ENCODE measurements at regions not wholly inside any gene's neighbourhood (a gene's known extent, or its start where the extent isn't known, plus 50 kb on each side); places are given as distances from the start of the nearest gene placed in this dataset.

DNA sequence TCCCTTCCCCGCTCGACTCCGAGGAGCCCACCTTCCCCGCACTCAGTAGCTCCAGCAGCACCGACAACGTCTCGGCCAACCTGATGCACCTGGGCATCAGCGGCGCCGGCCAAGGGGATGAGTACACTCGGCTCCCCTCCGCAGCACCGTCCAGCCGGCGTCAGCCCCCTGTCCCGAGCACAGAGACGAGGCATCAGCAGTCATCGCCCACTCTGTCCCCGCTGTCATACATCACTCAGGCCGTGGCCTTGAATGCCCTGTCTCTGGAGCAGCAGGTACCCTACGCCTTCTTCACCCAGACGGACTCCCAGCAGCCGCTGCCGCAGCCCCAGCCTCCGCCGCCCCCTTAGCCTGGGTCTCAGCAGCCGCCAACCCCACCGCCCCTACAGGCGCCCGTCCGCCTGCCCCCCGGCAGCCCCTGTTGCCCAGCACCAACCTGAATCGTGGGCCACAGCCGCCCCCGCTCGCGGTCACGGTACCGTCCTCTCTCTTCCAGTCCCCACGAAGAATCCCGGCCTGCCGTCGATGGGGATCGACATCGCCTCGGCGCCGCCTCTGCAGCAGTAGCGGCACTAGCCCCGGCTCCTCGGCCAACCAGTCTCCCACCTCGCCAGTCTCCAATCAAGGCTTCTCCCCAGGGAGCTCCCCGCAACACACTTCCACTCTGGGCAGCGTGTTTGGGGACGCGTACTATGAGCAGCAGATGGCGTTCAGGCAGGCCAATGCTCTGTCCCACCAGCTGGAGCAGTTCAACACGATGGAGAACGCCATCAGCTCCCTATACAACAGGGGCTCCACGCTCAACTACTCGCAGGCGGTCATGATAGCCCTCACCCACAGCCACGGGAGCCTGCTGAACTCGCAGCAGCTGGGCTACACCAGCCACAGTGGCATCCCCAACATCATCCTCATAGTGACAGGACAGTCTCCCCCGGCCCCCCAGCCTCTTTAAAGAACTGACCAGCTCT lies 1195.9 kb upstream of the CHAC2 start:
- intact Hi-C loops (cut with micrococcal nuclease) = no loop called here
- POLR2A ChIA-PET = interaction anchor here (0.6 kb wide), 1 partner anchor 49 kb away, joined by 3 read pairs; no protein-coding TSS in a partner anchor
- no peak overlapping the region for H3K27ac Mint-ChIP-seq (ENCODE audit: low read depth, unreplicated experiment)

GRCh38 chr2:52570716-52571115 lies 1196.9 kb upstream of the CHAC2 start:
- intact Hi-C loops (cut with micrococcal nuclease) = no loop called here
- DNase-seq (ENCODE audit: unreplicated experiment) = no peak
- ChIA-PET CTCF (interaction anchor here (0.6 kb wide), 1 partner anchor 102 kb away, joined by 3 read pairs; no protein-coding TSS in a partner anchor), POLR2A (no interaction called here)
- no TSS peak for BruUV-seq (replicated peaks)
- Mint-ChIP-seq H3K36me3 (ENCODE audit: insufficient read depth, unreplicated experiment) (peaks cover 7% of the 10 kb centered on the region), H3K9me3 (ENCODE audit: unreplicated experiment) (peaks cover 18% of the 10 kb centered on the region), H3K4me3 (ENCODE audit: unreplicated experiment) (no peak overlapping the region), H3K27me3 (ENCODE audit: insufficient read depth, unreplicated experiment) (no peaks in the 10 kb centered on the region), H3K4me1 (ENCODE audit: insufficient read depth, unreplicated experiment) (no peaks in the 10 kb centered on the region), H3K27ac (ENCODE audit: low read depth, unreplicated experiment) (no peak overlapping the region)
- TF ChIP-seq, protein P1, sequence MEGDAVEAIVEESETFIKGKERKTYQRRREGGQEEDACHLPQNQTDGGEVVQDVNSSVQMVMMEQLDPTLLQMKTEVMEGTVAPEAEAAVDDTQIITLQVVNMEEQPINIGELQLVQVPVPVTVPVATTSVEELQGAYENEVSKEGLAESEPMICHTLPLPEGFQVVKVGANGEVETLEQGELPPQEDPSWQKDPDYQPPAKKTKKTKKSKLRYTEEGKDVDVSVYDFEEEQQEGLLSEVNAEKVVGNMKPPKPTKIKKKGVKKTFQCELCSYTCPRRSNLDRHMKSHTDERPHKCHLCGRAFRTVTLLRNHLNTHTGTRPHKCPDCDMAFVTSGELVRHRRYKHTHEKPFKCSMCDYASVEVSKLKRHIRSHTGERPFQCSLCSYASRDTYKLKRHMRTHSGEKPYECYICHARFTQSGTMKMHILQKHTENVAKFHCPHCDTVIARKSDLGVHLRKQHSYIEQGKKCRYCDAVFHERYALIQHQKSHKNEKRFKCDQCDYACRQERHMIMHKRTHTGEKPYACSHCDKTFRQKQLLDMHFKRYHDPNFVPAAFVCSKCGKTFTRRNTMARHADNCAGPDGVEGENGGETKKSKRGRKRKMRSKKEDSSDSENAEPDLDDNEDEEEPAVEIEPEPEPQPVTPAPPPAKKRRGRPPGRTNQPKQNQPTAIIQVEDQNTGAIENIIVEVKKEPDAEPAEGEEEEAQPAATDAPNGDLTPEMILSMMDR (IDR thresholded peaks at IDR 0.05; ENCODE audit: unreplicated experiment) = no peak

More for the DNA sequence above, 1195.9 kb upstream of the CHAC2 start:
- H3K4me3 Mint-ChIP-seq (ENCODE audit: unreplicated experiment) = no peak overlapping the region
- H3K36me3 Mint-ChIP-seq (ENCODE audit: insufficient read depth, unreplicated experiment) = no peaks in the 10 kb centered on the region
- no peaks in the 10 kb centered on the region for H3K27me3 Mint-ChIP-seq (ENCODE audit: insufficient read depth, unreplicated experiment)
- no peak for DNase-seq (ENCODE audit: unreplicated experiment)
- CTCF ChIA-PET = no interaction called here
- no TSS peak for BruUV-seq (replicated peaks)
- no peaks in the 10 kb centered on the region for H3K4me1 Mint-ChIP-seq (ENCODE audit: insufficient read depth, unreplicated experiment)
- peaks cover 18% of the 10 kb centered on the region for H3K9me3 Mint-ChIP-seq (ENCODE audit: unreplicated experiment)
- TF ChIP-seq, protein P1 (IDR thresholded peaks at IDR 0.05; ENCODE audit: unreplicated experiment) = no peak

DNA sequence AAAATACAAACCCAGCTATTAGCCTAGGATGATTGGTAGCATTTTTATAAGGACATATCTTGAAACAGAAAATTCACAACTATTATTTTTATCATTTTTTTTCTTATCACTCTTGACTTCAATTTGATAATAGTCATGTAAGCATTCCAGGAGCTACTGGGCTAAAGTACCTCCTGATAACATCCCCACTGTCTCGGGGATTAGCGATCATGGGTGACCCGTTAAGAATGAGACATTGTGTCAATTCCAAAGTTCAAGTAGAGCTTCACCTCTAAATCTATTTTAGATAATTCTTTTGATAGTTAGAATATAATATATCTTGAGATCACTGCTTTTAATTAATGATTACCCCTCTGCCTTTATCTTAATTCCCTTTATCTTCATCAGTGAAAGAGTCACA lies 1204.5 kb upstream of the CHAC2 start:
- H3K4me3 Mint-ChIP-seq (ENCODE audit: unreplicated experiment) = no peak overlapping the region
- intact Hi-C loops (cut with micrococcal nuclease) = no loop called here
- no peaks in the 10 kb centered on the region for H3K27me3 Mint-ChIP-seq (ENCODE audit: insufficient read depth, unreplicated experiment)
- ChIA-PET CTCF (no interaction called here), POLR2A (no interaction called here)
- peaks cover 7% of the 10 kb centered on the region for H3K36me3 Mint-ChIP-seq (ENCODE audit: insufficient read depth, unreplicated experiment)
- DNase-seq (ENCODE audit: unreplicated experiment) = no peak
- TF ChIP-seq, protein P1 (IDR thresholded peaks at IDR 0.05; ENCODE audit: unreplicated experiment) = no peak
- BruUV-seq (replicated peaks) = no TSS peak
- H3K4me1 Mint-ChIP-seq (ENCODE audit: insufficient read depth, unreplicated experiment) = no peaks in the 10 kb centered on the region
- no peak overlapping the region for H3K27ac Mint-ChIP-seq (ENCODE audit: low read depth, unreplicated experiment)
- H3K9me3 Mint-ChIP-seq (ENCODE audit: unreplicated experiment) = no peaks in the 10 kb centered on the region

DNA sequence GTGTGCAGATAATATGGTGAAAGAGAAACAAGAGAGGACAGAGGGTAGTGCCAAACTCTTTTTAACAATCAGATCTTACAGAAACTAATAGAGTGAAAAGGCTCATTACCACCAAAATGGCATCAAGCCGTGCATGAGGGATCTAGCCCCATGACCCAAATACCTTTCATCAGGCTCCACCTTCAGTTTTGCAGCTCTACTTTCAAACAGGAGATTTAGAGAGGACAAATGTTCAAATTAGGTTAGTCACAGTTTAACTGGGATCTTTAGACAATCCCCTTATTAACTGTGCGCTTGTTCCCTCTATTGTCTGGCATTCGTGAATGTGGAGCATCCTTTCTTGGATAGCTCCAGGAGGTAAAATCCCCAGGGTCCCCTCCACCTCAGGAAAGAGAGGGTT lies 1209.3 kb upstream of the CHAC2 start:
- no peak for DNase-seq (ENCODE audit: unreplicated experiment)
- no peak overlapping the region for H3K27ac Mint-ChIP-seq (ENCODE audit: low read depth, unreplicated experiment)
- intact Hi-C loops (cut with micrococcal nuclease) = no loop called here
- no peaks in the 10 kb centered on the region for H3K27me3 Mint-ChIP-seq (ENCODE audit: insufficient read depth, unreplicated experiment)
- no peaks in the 10 kb centered on the region for H3K9me3 Mint-ChIP-seq (ENCODE audit: unreplicated experiment)
- TF ChIP-seq, protein P1 (IDR thresholded peaks at IDR 0.05; ENCODE audit: unreplicated experiment) = no peak
- POLR2A ChIA-PET = no interaction called here
- CTCF ChIA-PET = interaction anchor here (0.9 kb wide), 1 partner anchor 49 kb away, joined by 3 read pairs; no protein-coding TSS in a partner anchor
- no peaks in the 10 kb centered on the region for H3K36me3 Mint-ChIP-seq (ENCODE audit: insufficient read depth, unreplicated experiment)
- BruUV-seq (replicated peaks) = no TSS peak
- H3K4me1 Mint-ChIP-seq (ENCODE audit: insufficient read depth, unreplicated experiment) = no peaks in the 10 kb centered on the region
- H3K4me3 Mint-ChIP-seq (ENCODE audit: unreplicated experiment) = no peak overlapping the region
